ENCODE measurements at regions not wholly inside any gene's neighbourhood (a gene's known extent, or its start where the extent isn't known, plus 50 kb on each side); places are given as distances from the start of the nearest gene placed in this dataset.

DNA sequence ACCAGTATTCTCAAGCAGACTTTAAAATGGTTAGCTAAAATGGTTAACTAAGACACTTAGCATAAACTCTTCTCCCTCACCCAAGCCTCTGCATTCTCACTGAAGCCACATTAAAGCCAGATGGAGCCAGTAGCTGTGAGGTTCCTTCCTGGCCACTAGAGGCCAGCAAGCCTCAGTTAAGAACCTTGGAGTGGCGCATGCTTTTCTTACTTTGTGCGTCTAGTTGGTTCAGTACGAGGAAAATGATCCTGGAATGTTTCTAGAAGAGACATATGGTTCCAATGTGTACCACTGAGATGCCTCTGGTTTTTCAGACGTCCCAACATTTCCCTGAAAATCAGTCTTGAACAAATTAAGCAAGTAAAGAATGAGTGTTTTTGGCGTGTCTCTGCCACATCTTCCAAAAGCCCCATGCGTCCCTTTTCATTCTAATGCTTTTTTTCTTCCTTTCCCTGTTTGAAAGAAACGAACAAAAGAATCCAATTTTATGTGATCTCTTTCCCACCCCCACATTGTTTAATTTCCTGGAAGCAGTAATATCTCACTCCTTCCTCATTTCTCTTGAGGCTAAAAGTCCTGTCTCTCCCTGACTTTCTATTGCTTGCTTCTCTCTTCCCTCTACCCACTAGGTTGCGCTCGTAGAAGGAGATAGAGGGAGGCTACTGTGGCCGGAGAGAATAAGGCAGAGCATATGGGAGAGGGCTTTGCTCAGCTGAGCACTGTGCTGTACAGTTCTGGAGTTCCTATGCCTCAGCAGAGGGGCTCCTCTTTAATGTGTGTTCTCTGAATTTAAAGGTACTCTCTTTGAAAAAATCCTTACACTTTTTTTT lies 82.9 kb upstream of the TAB3 start:
- peak; percentile 58 to 81 for TF ChIP-seq CTCF (conservative IDR thresholded peaks at IDR 0.05 in 1 of 2, IDR thresholded peaks at IDR 0.05 in 1 of 2; ENCODE audit: low read depth in 1 of 2, low read length in 2 of 2)
- TF ChIP-seq EZH2 (IDR thresholded peaks at IDR 0.05; ENCODE audit: low read length, missing control alignments), result no peak
